Spleen (tissue), 11 donors: ENCODE measurements at regions not wholly inside any gene's neighbourhood (a gene's known extent, or its start where the extent isn't known, plus 50 kb on each side); places are given as distances from the start of the nearest gene placed in this dataset.

Source experiments
- DNase-seq: peaks from one replicate; pipeline ENCODE4 v3.0.0-alpha.2; 2020
- H3K27ac ChIP-seq, 8 donors: fragments of 200-600 bp; sonication (generic) in 7 of 8; 1 replicate in 4 of 8; 2 replicates in 4 of 8; pipeline versions ENCODE4 v1.5.0 to v1.8.0; 2016 to 2021; ENCODE audit warnings: inconsistent platforms in 4 of 8, mild to moderate bottlenecking in 4 of 8, moderate library complexity in 1 of 8
- H3K27me3 ChIP-seq, 7 donors: fragments of 200-600 bp; sonication (generic) in 6 of 7; replicated peaks in 1 of 7; 1 replicate in 4 of 7; 2 replicates in 3 of 7; pipeline versions ENCODE4 v1.5.0 to v1.8.0; 2016 to 2021; ENCODE audit warnings: inconsistent platforms in 3 of 7, mild to moderate bottlenecking in 1 of 7
- H3K36me3 ChIP-seq, 6 donors: fragments of 200-600 bp; sonication (generic) in 5 of 6; 1 replicate in 4 of 6; 2 replicates in 2 of 6; pipeline versions ENCODE4 v1.5.0 to v1.8.0; 2016 to 2021; ENCODE audit warnings: inconsistent platforms in 2 of 6
- H3K4me1 ChIP-seq, 6 donors: fragments of 200-600 bp; sonication (generic) in 5 of 6; 1 replicate in 3 of 6; 2 replicates in 3 of 6; pipeline versions ENCODE4 v1.5.0 to v1.8.0; 2016 to 2021; ENCODE audit warnings: inconsistent platforms in 3 of 6
- H3K4me3 ChIP-seq, 8 donors: fragments of 200-600 bp; sonication (generic) in 7 of 8; 1 replicate in 4 of 8; 2 replicates in 4 of 8; pipeline versions ENCODE4 v1.5.0 to v1.8.0; 2016 to 2021; ENCODE audit warnings: inconsistent platforms in 4 of 8, mild to moderate bottlenecking in 4 of 8, moderate library complexity in 2 of 8
- H3K9me3 ChIP-seq, 8 donors: fragments of 200-600 bp; sonication (generic) in 7 of 8; 1 replicate in 4 of 8; 2 replicates in 4 of 8; pipeline versions ENCODE4 v1.5.0 to v1.8.0; 2016 to 2021; ENCODE audit warnings: inconsistent platforms in 4 of 8
- CTCF ChIP-seq, 11 experiments: fragments of 200-600 bp in 7 of 11; fragments of 450-650 bp in 4 of 11; sonication (generic) in 4 of 11; IDR thresholded peaks in 8 of 11; conservative IDR thresholded peaks in 3 of 11; 1 replicate in 7 of 11; 2 replicates in 4 of 11; pipeline versions ENCODE4 v1.4.0 to v1.8.0; 2016 to 2021; ENCODE audit warnings: antibody characterized with exemption in 11 of 11, inconsistent platforms in 4 of 11, mild to moderate bottlenecking in 1 of 11
- POLR2A ChIP-seq, 3 donors: fragments of 450-650 bp; IDR thresholded peaks; one replicate each; pipeline ENCODE4 v1.5.1; 2017; ENCODE audit warnings: antibody characterized with exemption in 3 of 3, mild to moderate bottlenecking in 1 of 3
- POLR2AphosphoS5 ChIP-seq, 3 donors: sonication (generic); formaldehyde crosslinking; IDR thresholded peaks; one replicate each; pipeline ENCODE4 v1.5.1; 2017; ENCODE audit warnings: antibody characterized with exemption in 3 of 3
- WGBS, 5 donors: extraction: QIAGEN DNeasy Blood & Tissue Kit in 3 of 5; methylation state at CpG; one replicate each; pipeline versions ENCODE4 v1.1.5 to v1.1.7; 2013 to 2018; 5-methylcytosine and 5-hydroxymethylcytosine counted together
- intact Hi-C: fragments of 100-400 bp; cut with DNase I; formaldehyde crosslinking; loops from one replicate; pipeline ENCODE4 v1.15.0; 2023; ENCODE audit warnings: low total_unique reads
- donor health status: healthy with polysubstance abuse.
- donor health status: DM: no; HTN: no; CAD: no; lungs with moderate emphysema.
- donor health status: DM: no; HTN: no; CAD: no.
- donor health status: Bipolar disorder and iron deficiency.
- donor health status: healthy.
- donor health status: DM: no; HTN: no; CAD: no.
- donor health status: DM: yes; HTN: yes; CAD: no.

DNA sequence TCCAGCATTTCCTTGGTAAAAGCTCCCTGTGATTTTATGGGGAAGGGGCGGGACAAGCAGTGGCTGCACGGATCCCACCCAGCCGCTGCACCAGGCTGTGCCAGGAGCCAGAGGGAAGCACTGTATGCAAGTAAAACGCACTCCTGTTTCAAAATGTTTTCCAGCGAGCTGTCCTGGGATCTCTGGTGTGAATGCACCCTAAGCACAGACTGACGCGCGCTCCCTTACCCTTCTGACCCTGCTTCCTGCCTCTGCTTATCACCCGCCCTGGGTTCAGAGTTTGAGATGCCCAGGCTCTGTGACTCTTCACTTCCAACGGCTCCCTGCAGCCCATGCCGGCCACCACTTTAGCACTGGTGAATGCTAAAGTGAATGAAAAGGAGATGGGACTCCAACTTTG, 131.2 kb downstream of the RHOU start:
- Histone ChIP-seq H3K27ac (no peak overlapping the region), H3K27me3 (peaks cover 0 to 7% (median 0%) of the 10 kb centered on the region in 7 donors), H3K9me3 (no peaks in the 10 kb centered on the region), H3K36me3 (no peaks in the 10 kb centered on the region), H3K4me1 (peaks cover 0 to 42% (median 19%) of the 10 kb centered on the region in 6 donors), H3K4me3 (no peak overlapping the region)
- peak in 1 of 3 donors; percentile 9 for TF ChIP-seq POLR2AphosphoS5 (IDR thresholded peaks at IDR 0.05)
- TF ChIP-seq CTCF (IDR thresholded peaks at IDR 0.05 in 8 of 11, conservative IDR thresholded peaks at IDR 0.05 in 3 of 11), result no peak
- TF ChIP-seq POLR2A (IDR thresholded peaks at IDR 0.05), result no peak
- 68 to 85% (median 73%) methylated on average over 11 of the region's 11 CpGs for WGBS, 5 donors
- intact Hi-C loops, result no loop called here
- no peak for DNase-seq

GRCh38 chr1:228867108-228867950, 132.1 kb downstream of the RHOU start:
- H3K4me1 ChIP-seq, result peaks cover 0 to 46% (median 19%) of the 10 kb centered on the region in 6 donors
- no peak overlapping the region for H3K4me3 ChIP-seq

DNA sequence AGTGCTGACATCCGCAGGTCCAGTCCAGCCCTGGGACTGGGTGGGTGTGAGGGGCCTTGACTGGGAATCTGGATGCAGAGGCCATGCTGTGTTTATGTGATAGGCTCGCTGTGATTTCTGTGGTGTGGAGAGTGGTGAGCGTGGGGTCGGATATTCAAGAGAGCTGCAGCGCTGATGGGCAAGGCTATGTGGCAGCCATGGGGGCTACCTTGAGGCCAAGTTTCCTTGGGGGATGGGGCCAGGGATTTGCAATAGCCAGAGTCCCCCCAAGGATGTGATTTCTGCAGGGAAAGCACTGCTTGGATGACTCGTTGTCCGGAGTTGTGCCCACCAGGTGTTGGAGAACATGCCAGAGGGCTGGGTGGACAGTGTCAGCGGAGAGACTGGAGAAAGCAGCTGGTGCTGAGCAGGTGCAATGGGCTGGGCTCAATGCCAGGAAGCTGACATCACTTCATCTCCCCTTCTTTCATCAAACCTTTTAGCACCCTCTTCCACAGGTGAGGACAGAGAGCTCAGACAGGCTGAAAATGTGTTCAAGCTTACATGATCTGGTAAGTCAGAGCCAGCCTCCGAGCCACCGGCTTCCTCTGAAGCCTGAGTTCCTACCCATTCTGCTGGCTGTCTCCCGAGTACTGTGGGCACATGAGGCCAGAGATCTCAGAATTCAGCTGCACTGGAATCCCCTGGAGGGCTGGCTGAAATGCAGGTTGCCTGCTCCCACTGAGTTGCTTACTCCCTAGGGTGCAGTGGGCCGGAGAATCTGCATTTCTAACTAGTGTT, 132.9 kb downstream of the RHOU start:
- Histone ChIP-seq H3K27ac (no peak overlapping the region), H3K4me1 (peaks cover 0 to 46% (median 19%) of the 10 kb centered on the region in 6 donors), H3K9me3 (no peaks in the 10 kb centered on the region), H3K4me3 (no peak overlapping the region), H3K36me3 (no peaks in the 10 kb centered on the region), H3K27me3 (no peaks in the 10 kb centered on the region)
- WGBS, 5 donors, result 81 to 94% (median 87%) methylated on average over 11 to 12 of the region's 12 CpGs
- TF ChIP-seq POLR2A (IDR thresholded peaks at IDR 0.05) (no peak), POLR2AphosphoS5 (IDR thresholded peaks at IDR 0.05) (no peak), CTCF (IDR thresholded peaks at IDR 0.05 in 8 of 11, conservative IDR thresholded peaks at IDR 0.05 in 3 of 11) (no peak)
- intact Hi-C loops, result no loop called here
- no peak for DNase-seq

More at GRCh38 chr1:228867108-228867950, 132.1 kb downstream of the RHOU start:
- intact Hi-C loops, result no loop called here
- Histone ChIP-seq H3K36me3 (no peaks in the 10 kb centered on the region), H3K27me3 (no peaks in the 10 kb centered on the region), H3K9me3 (no peaks in the 10 kb centered on the region), H3K27ac (no peak overlapping the region)
- no peak for DNase-seq
- TF ChIP-seq POLR2AphosphoS5 (IDR thresholded peaks at IDR 0.05), result no peak
- no peak for TF ChIP-seq POLR2A (IDR thresholded peaks at IDR 0.05)
- no peak for TF ChIP-seq CTCF (IDR thresholded peaks at IDR 0.05 in 8 of 11, conservative IDR thresholded peaks at IDR 0.05 in 3 of 11)
- WGBS, 5 donors, result 74 to 84% (median 76%) methylated on average over 7 of the region's 7 CpGs

DNA sequence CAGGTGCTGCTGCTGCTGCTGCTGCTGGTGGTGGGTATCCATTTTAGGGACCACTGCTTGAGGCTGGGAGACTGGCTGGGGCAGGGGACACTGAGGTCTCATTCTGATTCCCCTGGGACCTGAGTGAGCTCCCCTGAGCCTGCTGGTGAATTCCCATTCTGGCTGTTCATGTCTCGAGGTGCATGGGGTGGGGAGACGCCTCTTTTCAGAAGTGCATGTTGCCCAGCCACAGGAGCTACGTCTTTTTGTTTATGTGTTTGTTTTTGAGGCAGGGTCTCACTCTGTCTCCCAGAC, 133.4 kb downstream of the RHOU start:
- H3K4me1 ChIP-seq, result peaks cover 0 to 46% (median 19%) of the 10 kb centered on the region in 6 donors
- no peak for TF ChIP-seq CTCF (IDR thresholded peaks at IDR 0.05 in 8 of 11, conservative IDR thresholded peaks at IDR 0.05 in 3 of 11)
- TF ChIP-seq POLR2AphosphoS5 (IDR thresholded peaks at IDR 0.05), result no peak
- TF ChIP-seq POLR2A (IDR thresholded peaks at IDR 0.05), result no peak
- no peaks in the 10 kb centered on the region for H3K9me3 ChIP-seq
- no peak for DNase-seq
- H3K27ac ChIP-seq, result no peak overlapping the region
- intact Hi-C loops, result no loop called here
- H3K27me3 ChIP-seq, result no peaks in the 10 kb centered on the region
- H3K4me3 ChIP-seq, result no peak overlapping the region
- no peaks in the 10 kb centered on the region for H3K36me3 ChIP-seq
- 81 to 93% (median 87%) methylated on average over 3 of the region's 3 CpGs for WGBS, 5 donors
